HCT116 (cell line): ENCODE measurements at regions not wholly inside any gene's neighbourhood (a gene's known extent, or its start where the extent isn't known, plus 50 kb on each side); places are given as distances from the start of the nearest gene placed in this dataset.

ENCODE experiments used
- ATAC-seq: fragments of 200-7000 bp; cut with Tn5 transposase; 2 replicates; pipeline ENCODE4 v1.9.1; 2020; ENCODE audit warnings: mild to moderate bottlenecking, moderate library complexity
- BruUV-seq: library from RNA; stranded (reverse); fragments of 400-500 nt; replicated peaks from 2 replicates; lab custom pipeline; 2021; lab: Mats Ljungman, UMichigan
- CTCF ChIA-PET: fragments of 300-600 bp; sonication (Branson Sonifier 250); formaldehyde crosslinking; loops from one replicate; lab custom pipeline; 2021; ENCODE audit warnings: antibody characterized with exemption; lab: Charles Lee
- POLR2A ChIA-PET: fragments of 300-600, 350-600 bp; sonication (Branson Sonifier 250); formaldehyde crosslinking; loops from one replicate; lab custom pipeline; 2021; ENCODE audit warnings: antibody characterized with exemption; lab: Charles Lee
- RAD21 ChIA-PET, 2 experiments: fragments of 300-600 bp; sonication (Branson Sonifier 250); formaldehyde crosslinking; loops; one replicate each; lab custom pipeline; 2023; ENCODE audit warnings: low total read pairs in 2 of 2; ENCODE audit not compliant: uncharacterized antibody in 2 of 2, unreplicated experiment in 2 of 2, low non-redundant PET in 1 of 2; lab: Charles Lee
- DNase-seq: peaks from one replicate; pipeline ENCODE4 v3.0.0-alpha.2; 2010; ENCODE audit warnings: low read depth, low spot score
- H2AFZ ChIP-seq: fragments of 200-600 bp; shearing (Covaris generic), sonication (generic); 2 replicates; pipeline ENCODE4 v1.6.1; 2017; ENCODE audit warnings: low read depth, mixed run types, mixed read lengths, antibody characterized with exemption, low read length; ENCODE audit not compliant: poor library complexity, severe bottlenecking
- H3K27ac ChIP-seq: 2 replicates; pipeline ENCODE4 v1.5.1; 2012; ENCODE audit warnings: low read depth, low read length
- H3K27me3 ChIP-seq: fragments of 200-600 bp; sonication (generic); 2 replicates; pipeline ENCODE4 v1.6.1; 2016; ENCODE audit warnings: mixed run types, low read length, mixed read lengths; ENCODE audit not compliant: insufficient read depth
- H3K36me3 ChIP-seq, 2 experiments: fragments of 200-500 bp in 1 of 2; fragments of 200-600 bp in 1 of 2; sonication (Bioruptor generic) in 1 of 2; sonication (generic) in 1 of 2; 2 replicates each; pipeline versions ENCODE4 v1.5.1 to v1.6.1; 2014 to 2016; ENCODE audit warnings: low read length in 2 of 2, inconsistent platforms in 1 of 2, mixed read lengths in 1 of 2, mixed run types in 1 of 2; ENCODE audit not compliant: insufficient read depth in 2 of 2, control insufficient read depth in 1 of 2
- H3K4me1 ChIP-seq, 2 experiments: fragments of 200-600 bp in 1 of 2; sonication (generic) in 1 of 2; 2 replicates each; pipeline versions ENCODE4 v1.5.1 to v1.6.1; 2012 to 2017; ENCODE audit warnings: low read length in 2 of 2, inconsistent platforms in 1 of 2, mild to moderate bottlenecking in 1 of 2, mixed read lengths in 1 of 2, mixed run types in 1 of 2, moderate library complexity in 1 of 2; ENCODE audit not compliant: insufficient read depth in 2 of 2, control insufficient read depth in 1 of 2
- H3K4me2 ChIP-seq: fragments of 200-600 bp; sonication (generic); 2 replicates; pipeline ENCODE4 v1.6.1; 2017; ENCODE audit warnings: mixed run types, low read length, mixed read lengths
- H3K4me3 ChIP-seq, 2 experiments: fragments of 200-600 bp in 1 of 2; sonication (generic) in 1 of 2; replicated peaks in 1 of 2; 2 replicates each; pipeline ENCODE4 v1.5.1; 2011 to 2016; ENCODE audit warnings: low read length in 2 of 2, control low read depth in 1 of 2, low read depth in 1 of 2, mild to moderate bottlenecking in 1 of 2, mixed read lengths in 1 of 2, mixed run types in 1 of 2
- H3K79me2 ChIP-seq: fragments of 200-600 bp; sonication (generic); 2 replicates; pipeline ENCODE4 v1.6.1; 2017; ENCODE audit warnings: mild to moderate bottlenecking, mixed run types, low read length, moderate library complexity, mixed read lengths; ENCODE audit not compliant: insufficient read depth
- H3K9ac ChIP-seq: fragments of 200-600 bp; sonication (generic); 2 replicates; pipeline ENCODE4 v1.6.1; 2016; ENCODE audit warnings: low read length, mixed read lengths
- H3K9me2 ChIP-seq: fragments of 200-600 bp; sonication (generic), shearing (Covaris generic); 2 replicates; pipeline ENCODE4 v1.6.1; 2017; ENCODE audit warnings: mixed run types, mild to moderate bottlenecking, moderate library complexity; ENCODE audit not compliant: insufficient read depth
- H3K9me3 ChIP-seq, 2 experiments: fragments of 200-500 bp in 1 of 2; fragments of 200-600 bp in 1 of 2; sonication (Bioruptor generic) in 1 of 2; sonication (generic) in 1 of 2; 2 replicates each; pipeline ENCODE4 v1.6.1; 2014 to 2017; ENCODE audit warnings: low read length in 2 of 2, mixed read lengths in 2 of 2, inconsistent platforms in 1 of 2, low read depth in 1 of 2, mild to moderate bottlenecking in 1 of 2, mixed run types in 1 of 2, moderate library complexity in 1 of 2; ENCODE audit not compliant: control insufficient read depth in 1 of 2, insufficient read depth in 1 of 2
- H4K20me1 ChIP-seq: fragments of 200-600 bp; sonication (generic), shearing (Covaris generic); 2 replicates; pipeline ENCODE4 v1.6.1; 2017; ENCODE audit warnings: mixed run types, mild to moderate bottlenecking, moderate library complexity; ENCODE audit not compliant: insufficient read depth
- CBX3 ChIP-seq: IDR thresholded peaks from 2 replicates; pipeline ENCODE4 v1.6.1; 2012; ENCODE audit warnings: low read depth
- CEBPB ChIP-seq: IDR thresholded peaks from 2 replicates; pipeline ENCODE4 v1.6.1; 2012; ENCODE audit warnings: low read depth
- EGR1 ChIP-seq: IDR thresholded peaks from 2 replicates; pipeline ENCODE4 v1.6.1; 2012; ENCODE audit warnings: low read depth
- ELF1 ChIP-seq: IDR thresholded peaks from 2 replicates; pipeline ENCODE4 v1.6.1; 2012; ENCODE audit warnings: low read depth, borderline replicate concordance
- EZH2phosphoT487 ChIP-seq: fragments of 200-600 bp; IDR thresholded peaks from 2 replicates; pipeline ENCODE4 v1.6.1; 2018; ENCODE audit warnings: antibody characterized with exemption, borderline replicate concordance
- JUND ChIP-seq: IDR thresholded peaks from 2 replicates; pipeline ENCODE4 v1.6.1; 2012
- POLR2AphosphoS5 ChIP-seq: IDR thresholded peaks from 2 replicates; pipeline ENCODE4 v1.6.1; 2011; ENCODE audit warnings: mild to moderate bottlenecking, low read depth, low read length, moderate library complexity
- RAD21 ChIP-seq: IDR thresholded peaks from 2 replicates; pipeline ENCODE4 v1.6.1; 2012; ENCODE audit warnings: low read depth, mild to moderate bottlenecking
- SP1 ChIP-seq: IDR thresholded peaks from 2 replicates; pipeline ENCODE4 v1.6.1; 2012; ENCODE audit warnings: low read depth
- TCF7L2 ChIP-seq: IDR thresholded peaks from 2 replicates; pipeline ENCODE4 v1.7.0; 2011; ENCODE audit warnings: borderline replicate concordance, inconsistent platforms; ENCODE audit not compliant: insufficient read depth, insufficient read length; ENCODE audit errors: extremely low read depth
- YY1 ChIP-seq: IDR thresholded peaks from 2 replicates; pipeline ENCODE4 v1.6.1; 2011; ENCODE audit warnings: low read length, low read depth, moderate library complexity, mild to moderate bottlenecking; ENCODE audit not compliant: insufficient replicate concordance; ENCODE audit errors: extremely low read depth
- ZFX ChIP-seq: fragments of 450-650 bp; IDR thresholded peaks from 2 replicates; pipeline ENCODE4 v1.6.1; 2017
- intact Hi-C: fragments of 100-400 bp; cut with micrococcal nuclease; formaldehyde crosslinking; loops from 2 replicates; pipeline ENCODE4 v1.10.0; 2022
- TF ChIP-seq, protein P1 (sequence below), 3 experiments: fragments of 200-600 bp in 1 of 3; sonication (generic) in 1 of 3; IDR thresholded peaks in 2 of 3; conservative IDR thresholded peaks in 1 of 3; 2 replicates each; pipeline ENCODE4 v1.5.1; 2012 to 2017; ENCODE audit warnings: low read depth in 2 of 3, low read length in 2 of 3, antibody characterized with exemption in 1 of 3, borderline replicate concordance in 1 of 3, control low read depth in 1 of 3, mild to moderate bottlenecking in 1 of 3, mixed read lengths in 1 of 3, mixed run types in 1 of 3, moderate library complexity in 1 of 3; ENCODE audit not compliant: insufficient read depth in 1 of 3
- TF ChIP-seq, protein P2 (sequence below): IDR thresholded peaks from 2 replicates; pipeline ENCODE4 v1.6.1; 2012

DNA sequence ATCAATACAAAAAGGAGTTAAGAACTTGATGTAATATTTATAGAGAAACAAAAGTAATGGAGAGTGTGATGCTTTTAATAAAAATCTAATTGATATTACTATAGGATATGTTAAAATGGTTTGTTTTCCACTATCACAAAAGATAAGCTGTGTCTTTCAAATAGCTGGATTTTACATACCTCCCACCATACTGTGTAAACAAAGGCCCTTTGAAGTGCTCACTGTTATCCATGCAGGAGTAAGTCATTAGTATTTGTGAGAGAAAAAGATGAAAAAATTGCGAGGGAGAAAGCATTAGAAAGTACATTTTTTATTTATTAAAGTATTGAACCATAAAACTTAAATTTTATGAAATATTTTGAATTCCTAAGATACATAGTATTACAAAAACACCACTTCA lies 733.0 kb downstream of the GRIK2 start:
- Histone ChIP-seq H3K4me3 (no peak overlapping the region), H3K36me3 (no peaks in the 10 kb centered on the region), H3K9me2 (no peaks in the 10 kb centered on the region), H3K4me1 (no peaks in the 10 kb centered on the region), H4K20me1 (no peaks in the 10 kb centered on the region), H3K79me2 (no peaks in the 10 kb centered on the region), H2AFZ (no peak overlapping the region), H3K27me3 (no peaks in the 10 kb centered on the region), H3K9me3 (no peaks in the 10 kb centered on the region), H3K9ac (no peak overlapping the region), H3K27ac (no peak overlapping the region), H3K4me2 (no peak overlapping the region)
- ATAC-seq, result no peak
- no TSS peak for BruUV-seq
- TF ChIP-seq JUND (no peak), EZH2phosphoT487 (no peak), ZFX (no peak), POLR2AphosphoS5 (no peak), CEBPB (no peak), ELF1 (no peak), CBX3 (no peak), EGR1 (no peak), YY1 (no peak), RAD21 (no peak), SP1 (no peak), TCF7L2 (no peak)
- TF ChIP-seq, protein P1, sequence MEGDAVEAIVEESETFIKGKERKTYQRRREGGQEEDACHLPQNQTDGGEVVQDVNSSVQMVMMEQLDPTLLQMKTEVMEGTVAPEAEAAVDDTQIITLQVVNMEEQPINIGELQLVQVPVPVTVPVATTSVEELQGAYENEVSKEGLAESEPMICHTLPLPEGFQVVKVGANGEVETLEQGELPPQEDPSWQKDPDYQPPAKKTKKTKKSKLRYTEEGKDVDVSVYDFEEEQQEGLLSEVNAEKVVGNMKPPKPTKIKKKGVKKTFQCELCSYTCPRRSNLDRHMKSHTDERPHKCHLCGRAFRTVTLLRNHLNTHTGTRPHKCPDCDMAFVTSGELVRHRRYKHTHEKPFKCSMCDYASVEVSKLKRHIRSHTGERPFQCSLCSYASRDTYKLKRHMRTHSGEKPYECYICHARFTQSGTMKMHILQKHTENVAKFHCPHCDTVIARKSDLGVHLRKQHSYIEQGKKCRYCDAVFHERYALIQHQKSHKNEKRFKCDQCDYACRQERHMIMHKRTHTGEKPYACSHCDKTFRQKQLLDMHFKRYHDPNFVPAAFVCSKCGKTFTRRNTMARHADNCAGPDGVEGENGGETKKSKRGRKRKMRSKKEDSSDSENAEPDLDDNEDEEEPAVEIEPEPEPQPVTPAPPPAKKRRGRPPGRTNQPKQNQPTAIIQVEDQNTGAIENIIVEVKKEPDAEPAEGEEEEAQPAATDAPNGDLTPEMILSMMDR (IDR thresholded peaks at IDR 0.05 in 2 of 3, conservative IDR thresholded peaks at IDR 0.05 in 1 of 3; ENCODE audit: borderline replicate concordance in 1 of 3, insufficient read depth in 1 of 3, low read depth in 2 of 3, low read length in 2 of 3), result no peak
- TF ChIP-seq, protein P2, sequence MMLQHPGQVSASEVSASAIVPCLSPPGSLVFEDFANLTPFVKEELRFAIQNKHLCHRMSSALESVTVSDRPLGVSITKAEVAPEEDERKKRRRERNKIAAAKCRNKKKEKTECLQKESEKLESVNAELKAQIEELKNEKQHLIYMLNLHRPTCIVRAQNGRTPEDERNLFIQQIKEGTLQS, result no peak
- POLR2A ChIA-PET, result no interaction called here
- intact Hi-C loops, result no loop called here
- no peak for DNase-seq
- RAD21 ChIA-PET, result no interaction called here
- CTCF ChIA-PET, result no interaction called here
